HCT116 (cell line): ENCODE measurements at regions not wholly inside any gene's neighbourhood (a gene's known extent, or its start where the extent isn't known, plus 50 kb on each side); places are given as distances from the start of the nearest gene placed in this dataset.

Source experiments
- ATAC-seq: fragments of 200-7000 bp; cut with Tn5 transposase; 2 replicates; pipeline ENCODE4 v1.9.1; 2020; ENCODE audit warnings: mild to moderate bottlenecking, moderate library complexity
- BruUV-seq: library from RNA; stranded (reverse); fragments of 400-500 nt; replicated peaks from 2 replicates; lab custom pipeline; 2021; lab: Mats Ljungman, UMichigan
- CTCF ChIA-PET: fragments of 300-600 bp; sonication (Branson Sonifier 250); formaldehyde crosslinking; loops from one replicate; lab custom pipeline; 2021; ENCODE audit warnings: antibody characterized with exemption; lab: Charles Lee
- POLR2A ChIA-PET: fragments of 300-600, 350-600 bp; sonication (Branson Sonifier 250); formaldehyde crosslinking; loops from one replicate; lab custom pipeline; 2021; ENCODE audit warnings: antibody characterized with exemption; lab: Charles Lee
- RAD21 ChIA-PET, 2 experiments: fragments of 300-600 bp; sonication (Branson Sonifier 250); formaldehyde crosslinking; loops; one replicate each; lab custom pipeline; 2023; ENCODE audit warnings: low total read pairs in 2 of 2; ENCODE audit not compliant: uncharacterized antibody in 2 of 2, unreplicated experiment in 2 of 2, low non-redundant PET in 1 of 2; lab: Charles Lee
- DNase-seq: peaks from one replicate; pipeline ENCODE4 v3.0.0-alpha.2; 2010; ENCODE audit warnings: low read depth, low spot score
- H2AFZ ChIP-seq: fragments of 200-600 bp; shearing (Covaris generic), sonication (generic); 2 replicates; pipeline ENCODE4 v1.6.1; 2017; ENCODE audit warnings: low read depth, mixed run types, mixed read lengths, antibody characterized with exemption, low read length; ENCODE audit not compliant: poor library complexity, severe bottlenecking
- H3K27ac ChIP-seq: 2 replicates; pipeline ENCODE4 v1.5.1; 2012; ENCODE audit warnings: low read depth, low read length
- H3K27me3 ChIP-seq: fragments of 200-600 bp; sonication (generic); 2 replicates; pipeline ENCODE4 v1.6.1; 2016; ENCODE audit warnings: mixed run types, low read length, mixed read lengths; ENCODE audit not compliant: insufficient read depth
- H3K36me3 ChIP-seq, 2 experiments: fragments of 200-500 bp in 1 of 2; fragments of 200-600 bp in 1 of 2; sonication (Bioruptor generic) in 1 of 2; sonication (generic) in 1 of 2; 2 replicates each; pipeline versions ENCODE4 v1.5.1 to v1.6.1; 2014 to 2016; ENCODE audit warnings: low read length in 2 of 2, inconsistent platforms in 1 of 2, mixed read lengths in 1 of 2, mixed run types in 1 of 2; ENCODE audit not compliant: insufficient read depth in 2 of 2, control insufficient read depth in 1 of 2
- H3K4me1 ChIP-seq, 2 experiments: fragments of 200-600 bp in 1 of 2; sonication (generic) in 1 of 2; 2 replicates each; pipeline versions ENCODE4 v1.5.1 to v1.6.1; 2012 to 2017; ENCODE audit warnings: low read length in 2 of 2, inconsistent platforms in 1 of 2, mild to moderate bottlenecking in 1 of 2, mixed read lengths in 1 of 2, mixed run types in 1 of 2, moderate library complexity in 1 of 2; ENCODE audit not compliant: insufficient read depth in 2 of 2, control insufficient read depth in 1 of 2
- H3K4me2 ChIP-seq: fragments of 200-600 bp; sonication (generic); 2 replicates; pipeline ENCODE4 v1.6.1; 2017; ENCODE audit warnings: mixed run types, low read length, mixed read lengths
- H3K4me3 ChIP-seq, 2 experiments: fragments of 200-600 bp in 1 of 2; sonication (generic) in 1 of 2; replicated peaks in 1 of 2; 2 replicates each; pipeline ENCODE4 v1.5.1; 2011 to 2016; ENCODE audit warnings: low read length in 2 of 2, control low read depth in 1 of 2, low read depth in 1 of 2, mild to moderate bottlenecking in 1 of 2, mixed read lengths in 1 of 2, mixed run types in 1 of 2
- H3K79me2 ChIP-seq: fragments of 200-600 bp; sonication (generic); 2 replicates; pipeline ENCODE4 v1.6.1; 2017; ENCODE audit warnings: mild to moderate bottlenecking, mixed run types, low read length, moderate library complexity, mixed read lengths; ENCODE audit not compliant: insufficient read depth
- H3K9ac ChIP-seq: fragments of 200-600 bp; sonication (generic); 2 replicates; pipeline ENCODE4 v1.6.1; 2016; ENCODE audit warnings: low read length, mixed read lengths
- H3K9me2 ChIP-seq: fragments of 200-600 bp; sonication (generic), shearing (Covaris generic); 2 replicates; pipeline ENCODE4 v1.6.1; 2017; ENCODE audit warnings: mixed run types, mild to moderate bottlenecking, moderate library complexity; ENCODE audit not compliant: insufficient read depth
- H3K9me3 ChIP-seq, 2 experiments: fragments of 200-500 bp in 1 of 2; fragments of 200-600 bp in 1 of 2; sonication (Bioruptor generic) in 1 of 2; sonication (generic) in 1 of 2; 2 replicates each; pipeline ENCODE4 v1.6.1; 2014 to 2017; ENCODE audit warnings: low read length in 2 of 2, mixed read lengths in 2 of 2, inconsistent platforms in 1 of 2, low read depth in 1 of 2, mild to moderate bottlenecking in 1 of 2, mixed run types in 1 of 2, moderate library complexity in 1 of 2; ENCODE audit not compliant: control insufficient read depth in 1 of 2, insufficient read depth in 1 of 2
- H4K20me1 ChIP-seq: fragments of 200-600 bp; sonication (generic), shearing (Covaris generic); 2 replicates; pipeline ENCODE4 v1.6.1; 2017; ENCODE audit warnings: mixed run types, mild to moderate bottlenecking, moderate library complexity; ENCODE audit not compliant: insufficient read depth
- ATF3 ChIP-seq: IDR thresholded peaks from 2 replicates; pipeline ENCODE4 v1.6.1; 2012
- EGR1 ChIP-seq: IDR thresholded peaks from 2 replicates; pipeline ENCODE4 v1.6.1; 2012; ENCODE audit warnings: low read depth
- EZH2phosphoT487 ChIP-seq: fragments of 200-600 bp; IDR thresholded peaks from 2 replicates; pipeline ENCODE4 v1.6.1; 2018; ENCODE audit warnings: antibody characterized with exemption, borderline replicate concordance
- FOSL1 ChIP-seq: IDR thresholded peaks from 2 replicates; pipeline ENCODE4 v1.6.1; 2012; ENCODE audit warnings: low read depth
- JUND ChIP-seq: IDR thresholded peaks from 2 replicates; pipeline ENCODE4 v1.6.1; 2012
- MAX ChIP-seq: IDR thresholded peaks from 2 replicates; pipeline ENCODE4 v1.6.1; 2012
- POLR2A ChIP-seq: IDR thresholded peaks from 2 replicates; pipeline ENCODE4 v1.7.0; 2011; ENCODE audit warnings: borderline replicate concordance; ENCODE audit not compliant: insufficient read depth, insufficient read length; ENCODE audit errors: extremely low read depth
- RAD21 ChIP-seq: IDR thresholded peaks from 2 replicates; pipeline ENCODE4 v1.6.1; 2012; ENCODE audit warnings: low read depth, mild to moderate bottlenecking
- REST ChIP-seq: IDR thresholded peaks from 2 replicates; pipeline ENCODE4 v1.6.1; 2012; ENCODE audit warnings: low read depth
- SIN3A ChIP-seq: IDR thresholded peaks from 2 replicates; pipeline ENCODE4 v1.6.1; 2012; ENCODE audit warnings: low read depth
- SP1 ChIP-seq: IDR thresholded peaks from 2 replicates; pipeline ENCODE4 v1.6.1; 2012; ENCODE audit warnings: low read depth
- SRF ChIP-seq: IDR thresholded peaks from 2 replicates; pipeline ENCODE4 v1.6.1; 2012; ENCODE audit warnings: low read depth
- TCF7L2 ChIP-seq: IDR thresholded peaks from 2 replicates; pipeline ENCODE4 v1.7.0; 2011; ENCODE audit warnings: borderline replicate concordance, inconsistent platforms; ENCODE audit not compliant: insufficient read depth, insufficient read length; ENCODE audit errors: extremely low read depth
- YY1 ChIP-seq: IDR thresholded peaks from 2 replicates; pipeline ENCODE4 v1.6.1; 2011; ENCODE audit warnings: low read length, low read depth, moderate library complexity, mild to moderate bottlenecking; ENCODE audit not compliant: insufficient replicate concordance; ENCODE audit errors: extremely low read depth
- ZBTB33 ChIP-seq: IDR thresholded peaks from 2 replicates; pipeline ENCODE4 v1.6.1; 2011; ENCODE audit warnings: mild to moderate bottlenecking, low read length, moderate library complexity; ENCODE audit not compliant: insufficient replicate concordance; ENCODE audit errors: extremely low read depth
- ZFX ChIP-seq: fragments of 450-650 bp; IDR thresholded peaks from 2 replicates; pipeline ENCODE4 v1.6.1; 2017
- ZNF274 ChIP-seq: fragments of 200-500 bp; sonication (Bioruptor generic); IDR thresholded peaks from 2 replicates; pipeline ENCODE4 v1.6.1; 2014; ENCODE audit warnings: mild to moderate bottlenecking, low read depth, low read length, inconsistent platforms
- intact Hi-C: fragments of 100-400 bp; cut with micrococcal nuclease; formaldehyde crosslinking; loops from 2 replicates; pipeline ENCODE4 v1.10.0; 2022

GRCh38 chr13:69547780-69548179 lies 559.8 kb upstream of the ATXN8OS start:
- no peak for DNase-seq
- Histone ChIP-seq H3K9me3 (no peaks in the 10 kb centered on the region; a peak in 1 of 4 replicates), H3K9me2 (no peaks in the 10 kb centered on the region), H3K9ac (no peak overlapping the region), H3K27me3 (no peaks in the 10 kb centered on the region), H3K79me2 (no peaks in the 10 kb centered on the region), H3K4me3 (no peak overlapping the region), H4K20me1 (no peaks in the 10 kb centered on the region), H2AFZ (no peak overlapping the region), H3K27ac (no peak overlapping the region), H3K4me1 (no peaks in the 10 kb centered on the region), H3K4me2 (no peak overlapping the region), H3K36me3 (no peaks in the 10 kb centered on the region)
- no peak for ATAC-seq
- BruUV-seq = no TSS peak
- CTCF ChIA-PET = no interaction called here
- RAD21 ChIA-PET = no interaction called here
- intact Hi-C loops = no loop called here
- POLR2A ChIA-PET = no interaction called here
- no peak for TF ChIP-seq YY1
- TF ChIP-seq ZBTB33 = no peak
- no peak for TF ChIP-seq EGR1
- no peak for TF ChIP-seq EZH2phosphoT487
- no peak for TF ChIP-seq POLR2A

- no peak for ATAC-seq
- BruUV-seq = no TSS peak
- CTCF ChIA-PET = no interaction called here
- no peak for TF ChIP-seq REST
- no peak for TF ChIP-seq FOSL1
- no peak for TF ChIP-seq YY1
- TF ChIP-seq SP1 = no peak
- TF ChIP-seq ZFX = no peak
- TF ChIP-seq SRF = no peak
- TF ChIP-seq SIN3A = no peak
- TF ChIP-seq EZH2phosphoT487 = no peak
- TF ChIP-seq TCF7L2 = no peak
- TF ChIP-seq JUND = no peak
- no peak for TF ChIP-seq RAD21
- TF ChIP-seq ZNF274 = no peak
- no peak for TF ChIP-seq MAX
- TF ChIP-seq ATF3 = no peak
- TF ChIP-seq POLR2A = no peak
Observed at GRCh38 chr13:69545551-69545950, 562.1 kb upstream of the ATXN8OS start.

More at GRCh38 chr13:69545551-69545950, 562.1 kb upstream of the ATXN8OS start:
- H3K9ac ChIP-seq = no peak overlapping the region
- H3K9me3 ChIP-seq = no peaks in the 10 kb centered on the region; a peak in 1 of 4 replicates
- intact Hi-C loops = no loop called here
- RAD21 ChIA-PET = no interaction called here
- no peaks in the 10 kb centered on the region for H3K79me2 ChIP-seq
- H3K9me2 ChIP-seq = no peaks in the 10 kb centered on the region
- H2AFZ ChIP-seq = no peak overlapping the region
- POLR2A ChIA-PET = no interaction called here
- no peak overlapping the region for H3K4me2 ChIP-seq
- no peaks in the 10 kb centered on the region for H3K36me3 ChIP-seq
- H4K20me1 ChIP-seq = no peaks in the 10 kb centered on the region
- no peak overlapping the region for H3K4me3 ChIP-seq
- H3K4me1 ChIP-seq = no peaks in the 10 kb centered on the region
- no peak for DNase-seq
- no peaks in the 10 kb centered on the region for H3K27me3 ChIP-seq
- no peak overlapping the region for H3K27ac ChIP-seq
